ENCODE measurements at regions not wholly inside any gene's neighbourhood (a gene's known extent, or its start where the extent isn't known, plus 50 kb on each side); places are given as distances from the start of the nearest gene placed in this dataset.

DNA sequence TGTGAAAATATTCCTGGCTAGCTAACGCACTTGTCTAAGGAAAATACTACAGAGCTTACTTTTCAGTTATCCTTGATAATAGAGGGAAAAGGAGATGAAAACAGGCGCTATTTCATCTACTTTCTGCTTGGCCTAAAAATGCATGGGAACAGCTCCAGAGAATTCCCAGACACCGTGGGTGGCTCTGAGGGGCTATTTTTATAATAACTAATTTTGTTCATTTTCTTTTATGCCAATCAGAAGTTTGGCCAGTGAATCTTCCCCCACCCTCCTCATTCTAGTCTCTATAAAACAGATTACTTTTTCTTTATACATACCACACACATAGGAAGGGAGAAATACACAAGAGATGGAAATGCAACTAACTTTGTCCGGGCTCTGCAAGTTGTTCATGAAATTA is 322.9 kb downstream of the SETD4 start:
- TF ChIP-seq, protein P1, sequence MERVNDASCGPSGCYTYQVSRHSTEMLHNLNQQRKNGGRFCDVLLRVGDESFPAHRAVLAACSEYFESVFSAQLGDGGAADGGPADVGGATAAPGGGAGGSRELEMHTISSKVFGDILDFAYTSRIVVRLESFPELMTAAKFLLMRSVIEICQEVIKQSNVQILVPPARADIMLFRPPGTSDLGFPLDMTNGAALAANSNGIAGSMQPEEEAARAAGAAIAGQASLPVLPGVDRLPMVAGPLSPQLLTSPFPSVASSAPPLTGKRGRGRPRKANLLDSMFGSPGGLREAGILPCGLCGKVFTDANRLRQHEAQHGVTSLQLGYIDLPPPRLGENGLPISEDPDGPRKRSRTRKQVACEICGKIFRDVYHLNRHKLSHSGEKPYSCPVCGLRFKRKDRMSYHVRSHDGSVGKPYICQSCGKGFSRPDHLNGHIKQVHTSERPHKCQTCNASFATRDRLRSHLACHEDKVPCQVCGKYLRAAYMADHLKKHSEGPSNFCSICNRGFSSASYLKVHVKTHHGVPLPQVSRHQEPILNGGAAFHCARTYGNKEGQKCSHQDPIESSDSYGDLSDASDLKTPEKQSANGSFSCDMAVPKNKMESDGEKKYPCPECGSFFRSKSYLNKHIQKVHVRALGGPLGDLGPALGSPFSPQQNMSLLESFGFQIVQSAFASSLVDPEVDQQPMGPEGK (CRISPR knock-in tag; IDR thresholded peaks at IDR 0.05; ENCODE audit: borderline replicate concordance): no peak
- no peak for TF ChIP-seq ZFP3 (CRISPR knock-in tag; IDR thresholded peaks at IDR 0.05)
- TF ChIP-seq ZFP30 (CRISPR knock-in tag; IDR thresholded peaks at IDR 0.05): no peak
- TF ChIP-seq, protein P2, sequence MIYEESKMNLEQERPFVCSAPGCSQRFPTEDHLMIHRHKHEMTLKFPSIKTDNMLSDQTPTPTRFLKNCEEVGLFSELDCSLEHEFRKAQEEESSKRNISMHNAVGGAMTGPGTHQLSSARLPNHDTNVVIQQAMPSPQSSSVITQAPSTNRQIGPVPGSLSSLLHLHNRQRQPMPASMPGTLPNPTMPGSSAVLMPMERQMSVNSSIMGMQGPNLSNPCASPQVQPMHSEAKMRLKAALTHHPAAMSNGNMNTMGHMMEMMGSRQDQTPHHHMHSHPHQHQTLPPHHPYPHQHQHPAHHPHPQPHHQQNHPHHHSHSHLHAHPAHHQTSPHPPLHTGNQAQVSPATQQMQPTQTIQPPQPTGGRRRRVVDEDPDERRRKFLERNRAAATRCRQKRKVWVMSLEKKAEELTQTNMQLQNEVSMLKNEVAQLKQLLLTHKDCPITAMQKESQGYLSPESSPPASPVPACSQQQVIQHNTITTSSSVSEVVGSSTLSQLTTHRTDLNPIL (CRISPR knock-in tag; IDR thresholded peaks at IDR 0.05; ENCODE audit: low read depth): no peak
- TF ChIP-seq PPARA (CRISPR knock-in tag; IDR thresholded peaks at IDR 0.05; ENCODE audit: borderline replicate concordance): no peak
- no peak for TF ChIP-seq GLIS3 (CRISPR knock-in tag; IDR thresholded peaks at IDR 0.05)
- TF ChIP-seq ZNF8 (CRISPR knock-in tag; IDR thresholded peaks at IDR 0.05): no peak
- TF ChIP-seq, protein P3, sequence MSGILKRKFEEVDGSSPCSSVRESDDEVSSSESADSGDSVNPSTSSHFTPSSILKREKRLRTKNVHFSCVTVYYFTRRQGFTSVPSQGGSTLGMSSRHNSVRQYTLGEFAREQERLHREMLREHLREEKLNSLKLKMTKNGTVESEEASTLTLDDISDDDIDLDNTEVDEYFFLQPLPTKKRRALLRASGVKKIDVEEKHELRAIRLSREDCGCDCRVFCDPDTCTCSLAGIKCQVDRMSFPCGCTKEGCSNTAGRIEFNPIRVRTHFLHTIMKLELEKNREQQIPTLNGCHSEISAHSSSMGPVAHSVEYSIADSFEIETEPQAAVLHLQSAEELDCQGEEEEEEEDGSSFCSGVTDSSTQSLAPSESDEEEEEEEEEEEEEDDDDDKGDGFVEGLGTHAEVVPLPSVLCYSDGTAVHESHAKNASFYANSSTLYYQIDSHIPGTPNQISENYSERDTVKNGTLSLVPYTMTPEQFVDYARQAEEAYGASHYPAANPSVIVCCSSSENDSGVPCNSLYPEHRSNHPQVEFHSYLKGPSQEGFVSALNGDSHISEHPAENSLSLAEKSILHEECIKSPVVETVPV (CRISPR knock-in tag; IDR thresholded peaks at IDR 0.05): no peak

Measured in SK-N-SH treated with all-trans-retinoic acid at 6 μM for 48 hours (cell line).